KOPT-K1 (cell line): ENCODE measurements at regions not wholly inside any gene's neighbourhood (a gene's known extent, or its start where the extent isn't known, plus 50 kb on each side); places are given as distances from the start of the nearest gene placed in this dataset.
"Not testable (repeated sequence)": the region's sequence is repeated elsewhere in the genome, so short reads cannot be mapped to it uniquely, and the experiment has no call there.

Experiments
- H3K27ac ChIP-seq: fragments of 200-600 bp; sonication (generic); 2 replicates; pipeline ENCODE4 v1.5.1; 2016; ENCODE audit warnings: antibody characterized with exemption, mild to moderate bottlenecking, low read depth, low read length; ENCODE audit not compliant: poor library complexity, severe bottlenecking
- H3K36me3 ChIP-seq: fragments of 200-600 bp; sonication (generic); 2 replicates; pipeline ENCODE4 v1.5.1; 2017; ENCODE audit warnings: antibody characterized with exemption, mild to moderate bottlenecking, low read length, moderate library complexity; ENCODE audit not compliant: insufficient read depth
- H3K9me3 ChIP-seq: fragments of 200-600 bp; sonication (generic); 2 replicates; pipeline ENCODE4 v1.5.1; 2017; ENCODE audit warnings: antibody characterized with exemption, low read length, mild to moderate bottlenecking; ENCODE audit not compliant: insufficient read depth, poor library complexity, severe bottlenecking

GRCh38 chr2:4995466-4995865 is 696.7 kb upstream of the SOX11 start:
- H3K27ac ChIP-seq = no peak overlapping the region
- H3K9me3 ChIP-seq = no peaks in the 10 kb centered on the region
- no peaks in the 10 kb centered on the region for H3K36me3 ChIP-seq

- no peaks in the 10 kb centered on the region for H3K9me3 ChIP-seq
- no peaks in the 10 kb centered on the region for H3K36me3 ChIP-seq
- no peak overlapping the region for H3K27ac ChIP-seq
These were observed 684.6 kb upstream of the SOX11 start for GRCh38 chr2:5007596-5007995.

GRCh38 chr2:5019324-5019723 is 672.9 kb upstream of the SOX11 start:
- no peaks in the 10 kb centered on the region for H3K36me3 ChIP-seq
- peaks cover 20% of the 10 kb centered on the region for H3K9me3 ChIP-seq
- no peak overlapping the region for H3K27ac ChIP-seq

GRCh38 chr2:5020116-5020875 is 671.9 kb upstream of the SOX11 start:
- Histone ChIP-seq H3K9me3 (peaks cover 22% of the 10 kb centered on the region), H3K36me3 (no peaks in the 10 kb centered on the region), H3K27ac (no peak overlapping the region)

GRCh38 chr2:5021136-5021535 is 671.0 kb upstream of the SOX11 start:
- H3K27ac ChIP-seq = no peak overlapping the region
- H3K36me3 ChIP-seq = no peaks in the 10 kb centered on the region
- peaks cover 22% of the 10 kb centered on the region for H3K9me3 ChIP-seq

- Histone ChIP-seq H3K36me3 (no peaks in the 10 kb centered on the region), H3K27ac (no peak overlapping the region), H3K9me3 (peaks cover 22% of the 10 kb centered on the region)
These were observed 670.1 kb upstream of the SOX11 start for GRCh38 chr2:5022061-5022460.

- not testable (repeated sequence) for H3K36me3 ChIP-seq, H3K27ac ChIP-seq
- peaks cover 22% of the 10 kb centered on the region for H3K9me3 ChIP-seq
These were observed 669.2 kb upstream of the SOX11 start for GRCh38 chr2:5022708-5023635.

GRCh38 chr2:5026571-5027234 is 665.5 kb upstream of the SOX11 start:
- Histone ChIP-seq H3K27ac (no peak overlapping the region), H3K9me3 (peaks cover 22% of the 10 kb centered on the region), H3K36me3 (no peaks in the 10 kb centered on the region)

- Histone ChIP-seq H3K36me3 (no peaks in the 10 kb centered on the region), H3K27ac (no peak overlapping the region), H3K9me3 (no peaks in the 10 kb centered on the region)
These were observed 657.1 kb upstream of the SOX11 start for GRCh38 chr2:5035057-5035488.

GRCh38 chr2:5036256-5036655 is 655.9 kb upstream of the SOX11 start:
- H3K36me3 ChIP-seq = no peaks in the 10 kb centered on the region
- H3K27ac ChIP-seq = no peak overlapping the region
- H3K9me3 ChIP-seq = no peaks in the 10 kb centered on the region

GRCh38 chr2:5039241-5039975 is 652.8 kb upstream of the SOX11 start:
- no peaks in the 10 kb centered on the region for H3K36me3 ChIP-seq
- H3K9me3 ChIP-seq = no peaks in the 10 kb centered on the region
- no peak overlapping the region for H3K27ac ChIP-seq

- H3K9me3 ChIP-seq = no peaks in the 10 kb centered on the region
- no peak overlapping the region for H3K27ac ChIP-seq
- no peaks in the 10 kb centered on the region for H3K36me3 ChIP-seq
These were observed 651.6 kb upstream of the SOX11 start for GRCh38 chr2:5040571-5040970.

GRCh38 chr2:5041501-5041900 is 650.7 kb upstream of the SOX11 start:
- Histone ChIP-seq H3K9me3 (no peaks in the 10 kb centered on the region), H3K36me3 (no peaks in the 10 kb centered on the region), H3K27ac (no peak overlapping the region)

- Histone ChIP-seq H3K27ac (no peak overlapping the region), H3K36me3 (no peaks in the 10 kb centered on the region), H3K9me3 (no peaks in the 10 kb centered on the region)
These were observed 649.3 kb upstream of the SOX11 start for GRCh38 chr2:5042666-5043440.
